Adipose tissue (tissue), 3 donors: ENCODE measurements at regions not wholly inside any gene's neighbourhood (a gene's known extent, or its start where the extent isn't known, plus 50 kb on each side); places are given as distances from the start of the nearest gene placed in this dataset.

Experiments
- H3K27ac ChIP-seq: one replicate; pipeline ENCODE4 v1.5.1; 2013; ENCODE audit warnings: low read depth, low read length
- WGBS, 3 donors: extraction: QIAGEN DNeasy Blood & Tissue Kit; methylation state at CpG; one replicate each; pipeline ENCODE4 v1.1.7; 2013; 5-methylcytosine and 5-hydroxymethylcytosine counted together
- donor health status: healthy with polysubstance abuse.
- donor health status: Bipolar disorder and iron deficiency.
- donor health status: healthy.

DNA sequence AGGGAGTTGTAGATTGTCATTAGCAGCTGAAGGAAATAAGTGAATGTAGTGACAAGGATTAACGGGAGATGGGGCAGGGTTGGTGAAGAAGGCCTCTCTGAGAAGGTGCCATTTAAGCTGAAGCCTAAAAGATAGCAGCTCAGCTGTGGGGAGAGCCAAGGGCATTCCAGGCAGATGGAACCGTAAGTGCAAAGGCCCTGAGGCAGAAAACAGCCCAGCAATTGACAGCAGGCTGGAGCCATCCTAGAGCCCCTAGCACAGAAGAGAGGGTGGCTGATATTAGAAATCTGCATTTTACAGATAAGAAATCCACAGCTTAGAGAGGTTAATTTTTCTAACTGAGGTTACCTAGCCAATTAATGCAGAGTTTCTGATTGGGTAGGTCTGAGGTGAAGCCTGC lies 374.5 kb upstream of the PROK2 start:
- H3K27ac ChIP-seq, result no peak overlapping the region
- 88 to 98% (median 97%) methylated on average over 2 of the region's 2 CpGs for WGBS, 3 donors

DNA sequence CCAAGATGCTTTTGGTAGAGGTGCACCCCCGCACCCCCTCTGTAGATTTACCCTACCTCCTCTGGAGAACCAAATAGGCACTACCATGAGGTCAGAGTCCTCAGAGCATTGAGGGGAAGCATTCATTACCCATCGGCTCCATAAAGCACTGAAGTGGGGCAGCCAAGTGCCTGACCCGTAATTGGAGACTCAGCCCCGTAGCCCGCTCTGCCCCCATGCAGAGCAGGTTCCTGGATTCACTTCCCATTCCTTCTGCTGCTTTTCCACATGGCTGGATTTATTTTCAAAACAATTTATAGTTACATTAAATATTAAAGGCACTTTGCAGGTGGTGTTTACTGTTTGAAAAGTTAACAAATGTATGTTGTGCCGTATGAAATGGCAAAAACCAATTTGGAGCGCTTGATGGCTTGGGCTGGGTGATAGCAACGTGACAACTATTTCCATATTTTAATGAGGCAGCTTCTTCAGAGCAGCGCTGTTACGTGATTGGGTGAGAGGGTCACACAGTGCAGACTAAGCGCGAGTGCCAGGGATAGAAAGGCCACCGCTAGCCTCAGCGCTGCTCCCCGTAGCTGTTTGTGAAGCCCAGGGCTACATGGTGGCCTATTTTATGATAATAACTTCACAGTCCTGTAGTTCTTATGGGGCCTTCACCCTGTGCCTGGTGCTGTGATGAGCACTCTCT lies 373.8 kb upstream of the PROK2 start:
- H3K27ac ChIP-seq, result no peak overlapping the region
- WGBS, 3 donors, result 94 to 96% (median 95%) methylated on average over 15 of the region's 15 CpGs

DNA sequence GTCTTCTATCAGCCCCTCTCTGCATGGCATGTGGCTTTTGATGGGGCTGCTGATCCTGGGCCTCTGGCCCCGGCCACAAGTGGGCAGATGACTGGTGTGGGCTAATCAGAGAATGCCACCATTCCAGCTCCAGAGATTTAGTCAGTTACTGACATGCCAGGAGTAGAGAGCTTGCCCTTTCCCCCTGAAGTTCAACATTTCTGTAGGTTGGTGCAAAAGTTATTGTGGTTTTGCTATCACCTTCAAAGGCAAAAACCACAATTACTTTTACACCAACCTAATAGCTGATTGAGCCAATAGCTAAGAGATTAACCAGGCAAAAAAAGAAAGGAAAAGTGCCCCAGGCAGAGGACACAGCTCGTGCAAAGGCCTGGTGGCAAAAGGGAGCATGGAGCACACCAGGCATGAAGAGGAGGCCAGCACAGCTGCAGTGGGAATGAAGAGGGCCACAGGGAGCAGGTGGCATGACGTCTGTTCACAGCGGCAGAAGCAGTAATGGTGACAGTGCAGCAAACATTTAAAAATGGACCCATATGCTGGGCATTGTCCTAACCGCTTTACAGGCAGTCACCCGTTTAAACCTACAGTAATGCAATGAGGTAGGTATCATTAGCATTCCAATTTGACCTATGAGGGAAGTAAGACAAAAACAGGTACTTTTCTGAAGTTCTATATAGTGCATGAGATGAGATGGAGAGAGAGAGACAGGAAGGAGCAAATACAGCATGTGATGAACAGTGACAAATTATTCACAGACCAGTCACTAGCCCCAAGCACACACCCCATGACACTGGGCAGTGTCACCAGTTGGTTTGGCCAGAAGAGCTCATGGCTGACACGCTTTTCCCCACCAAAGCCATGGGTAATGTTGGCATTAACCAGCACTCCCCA lies 373.0 kb upstream of the PROK2 start:
- no peak overlapping the region for H3K27ac ChIP-seq
- 90 to 95% (median 91%) methylated on average over 7 of the region's 7 CpGs for WGBS, 3 donors

DNA sequence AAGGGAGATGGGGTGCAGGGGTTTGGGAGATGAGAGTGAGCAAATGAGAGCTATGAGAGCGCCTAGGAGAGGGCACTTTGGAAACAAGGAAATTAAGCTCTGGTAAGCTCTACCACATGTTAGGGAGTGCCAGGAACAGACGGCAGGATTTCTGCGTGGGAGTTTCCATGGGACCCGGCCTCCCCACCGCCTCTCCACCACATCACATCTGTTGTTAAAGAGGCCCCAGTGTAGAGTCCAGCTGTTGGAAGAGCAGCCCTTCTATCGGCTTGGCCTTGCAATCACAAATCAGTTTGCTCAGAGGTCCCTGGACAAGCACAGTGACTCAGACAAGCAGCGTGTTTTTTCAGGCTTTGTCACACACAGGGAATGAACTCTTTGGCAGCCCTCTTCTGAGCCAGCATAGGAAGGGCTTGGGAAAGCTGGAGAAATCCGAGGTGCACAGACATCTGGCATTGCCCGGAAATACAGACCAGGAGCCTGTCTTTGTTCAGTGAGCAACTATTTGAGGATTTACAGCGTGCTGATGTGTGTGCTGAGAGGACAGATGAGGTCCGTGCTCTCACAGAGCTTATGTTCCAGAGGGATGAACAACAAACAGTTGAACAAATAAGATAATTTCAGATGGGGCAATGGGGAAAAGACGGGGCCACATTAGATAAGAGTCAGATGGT lies 370.6 kb upstream of the PROK2 start:
- 48 to 67% (median 52%) methylated on average over 12 of the region's 12 CpGs for WGBS, 3 donors

DNA sequence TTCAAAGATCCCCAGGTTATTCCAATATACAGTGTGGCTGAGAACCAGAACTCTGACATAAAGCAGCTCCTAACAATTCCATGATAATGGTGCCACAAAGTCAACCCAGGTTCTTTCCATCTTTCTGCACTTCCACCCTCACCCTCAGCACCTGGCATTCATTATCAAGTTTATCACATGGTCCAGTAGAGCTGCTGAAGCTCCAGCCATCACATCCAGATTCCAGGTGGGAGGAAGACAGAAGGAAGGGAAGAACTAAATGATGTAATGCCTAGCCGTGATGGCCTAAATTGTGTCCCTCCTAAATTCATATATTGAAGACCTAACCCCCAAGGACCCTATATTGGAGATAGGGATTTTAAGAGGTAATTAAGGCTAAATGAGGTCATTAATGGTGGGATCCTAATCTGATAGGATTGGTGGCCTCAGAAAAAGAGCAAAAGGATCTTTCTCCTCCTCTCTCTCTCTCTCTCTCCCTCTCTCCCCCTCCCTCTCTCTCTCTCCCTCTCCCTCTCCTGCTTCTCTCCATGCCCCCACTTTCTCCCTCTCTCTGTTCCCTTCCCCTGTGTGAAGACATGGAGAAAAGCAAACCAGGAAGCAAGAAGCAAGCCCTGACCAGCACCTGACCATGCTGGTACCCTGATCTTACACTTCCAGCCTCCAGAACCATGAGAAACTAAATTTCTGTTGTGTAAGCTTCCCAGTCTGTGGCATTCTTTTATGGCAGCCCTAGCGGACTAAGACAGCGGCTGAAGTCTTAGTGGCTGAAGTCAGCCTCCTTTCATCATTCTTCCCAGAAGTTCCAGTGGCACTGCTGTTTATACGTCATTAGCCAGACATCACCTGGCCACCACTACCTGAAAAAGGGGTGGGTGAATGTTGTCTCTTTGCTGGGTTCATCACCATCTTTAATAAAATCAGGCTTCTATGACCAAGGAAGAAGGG lies 369.7 kb upstream of the PROK2 start:
- 89 to 92% (median 90%) methylated on average over 4 of the region's 4 CpGs for WGBS, 3 donors
- H3K27ac ChIP-seq, result no peak overlapping the region

More for the DNA sequence above, 370.6 kb upstream of the PROK2 start:
- no peak overlapping the region for H3K27ac ChIP-seq

DNA sequence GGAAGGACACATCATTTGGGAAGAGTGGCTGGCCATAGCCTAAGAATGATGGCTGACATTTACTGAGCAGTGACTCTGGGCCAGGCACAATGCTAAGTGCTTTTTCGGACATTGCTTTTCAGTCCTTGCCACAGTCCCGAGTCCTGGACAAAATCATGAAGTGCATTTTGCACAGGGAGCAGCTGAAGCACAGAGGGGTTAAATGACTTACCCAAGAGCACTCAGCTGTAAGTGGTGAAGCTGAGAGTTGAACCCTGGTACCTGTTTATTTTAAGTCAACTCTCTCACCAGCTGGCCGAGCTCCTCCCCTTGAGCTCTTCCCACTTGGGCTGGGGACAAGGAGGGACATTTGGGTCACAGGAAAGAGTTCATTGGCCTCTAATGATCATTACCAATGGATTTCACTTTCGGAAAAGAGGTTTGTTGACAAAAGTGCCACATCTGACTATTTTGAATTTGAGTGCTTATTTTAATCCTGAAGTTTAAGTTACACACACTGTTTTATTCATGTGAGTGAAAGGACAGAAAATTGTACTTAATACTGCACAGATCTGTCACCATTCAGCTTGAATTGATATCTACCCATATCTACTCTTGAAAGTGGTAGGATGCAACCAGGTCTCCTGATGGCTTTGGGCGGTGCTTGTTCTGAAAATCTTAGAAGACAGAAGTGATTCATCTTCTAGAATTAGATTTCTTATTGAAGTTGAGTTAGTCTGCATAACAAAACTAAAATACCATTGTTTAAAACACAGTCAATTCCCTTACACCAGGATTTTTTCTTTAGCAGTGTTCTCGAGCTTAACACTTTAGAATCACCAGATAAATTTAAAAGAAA lies 368.7 kb upstream of the PROK2 start:
- no peak overlapping the region for H3K27ac ChIP-seq
- 85 to 90% (median 86%) methylated on average over 6 of the region's 6 CpGs for WGBS, 3 donors

DNA sequence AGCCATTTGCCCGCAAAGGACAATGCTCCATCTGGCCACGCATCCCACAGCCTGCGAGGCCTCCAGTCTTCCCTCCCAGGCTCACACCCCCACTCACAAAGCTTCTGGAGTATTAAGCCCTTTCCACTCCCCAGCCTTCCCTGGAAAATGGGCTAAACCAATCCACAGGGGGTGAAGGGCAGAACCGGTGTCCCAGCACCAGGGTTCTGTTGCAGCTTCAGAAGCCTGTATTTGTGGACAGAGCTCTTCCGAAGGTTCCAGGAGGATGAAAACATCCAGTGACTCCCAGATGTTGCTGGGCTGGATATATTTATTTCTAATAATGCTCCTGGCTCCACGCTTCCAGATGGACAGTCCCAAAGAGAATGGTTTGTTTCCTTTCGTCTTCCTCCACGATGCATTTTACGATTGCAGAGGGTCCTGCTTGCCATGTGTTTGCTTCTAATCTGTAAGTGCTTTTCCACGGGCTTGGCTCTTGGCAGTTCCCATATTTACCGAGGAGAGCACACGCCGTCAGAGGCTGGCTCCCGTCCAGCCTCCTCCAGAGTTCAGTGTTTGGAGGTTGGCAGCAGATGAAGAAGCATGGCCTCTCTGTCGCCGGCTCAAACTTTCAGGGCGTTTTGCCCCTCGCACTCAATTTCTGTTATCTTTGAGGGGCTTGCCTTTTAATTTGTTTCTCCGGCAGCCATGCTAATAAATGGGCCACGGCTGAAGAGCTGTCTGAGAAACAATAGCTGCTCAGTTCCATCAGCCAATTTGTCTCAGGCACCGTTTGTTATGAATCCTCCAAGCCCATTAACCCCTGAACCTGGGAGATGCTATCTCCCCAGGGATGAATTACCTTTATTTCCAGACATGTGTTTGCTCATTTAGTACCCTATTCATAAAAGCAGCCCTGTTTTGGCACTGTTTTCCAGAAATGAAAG lies 367.9 kb upstream of the PROK2 start:
- 14 to 33% (median 27%) methylated on average over 21 of the region's 21 CpGs for WGBS, 3 donors
- no peak overlapping the region for H3K27ac ChIP-seq

DNA sequence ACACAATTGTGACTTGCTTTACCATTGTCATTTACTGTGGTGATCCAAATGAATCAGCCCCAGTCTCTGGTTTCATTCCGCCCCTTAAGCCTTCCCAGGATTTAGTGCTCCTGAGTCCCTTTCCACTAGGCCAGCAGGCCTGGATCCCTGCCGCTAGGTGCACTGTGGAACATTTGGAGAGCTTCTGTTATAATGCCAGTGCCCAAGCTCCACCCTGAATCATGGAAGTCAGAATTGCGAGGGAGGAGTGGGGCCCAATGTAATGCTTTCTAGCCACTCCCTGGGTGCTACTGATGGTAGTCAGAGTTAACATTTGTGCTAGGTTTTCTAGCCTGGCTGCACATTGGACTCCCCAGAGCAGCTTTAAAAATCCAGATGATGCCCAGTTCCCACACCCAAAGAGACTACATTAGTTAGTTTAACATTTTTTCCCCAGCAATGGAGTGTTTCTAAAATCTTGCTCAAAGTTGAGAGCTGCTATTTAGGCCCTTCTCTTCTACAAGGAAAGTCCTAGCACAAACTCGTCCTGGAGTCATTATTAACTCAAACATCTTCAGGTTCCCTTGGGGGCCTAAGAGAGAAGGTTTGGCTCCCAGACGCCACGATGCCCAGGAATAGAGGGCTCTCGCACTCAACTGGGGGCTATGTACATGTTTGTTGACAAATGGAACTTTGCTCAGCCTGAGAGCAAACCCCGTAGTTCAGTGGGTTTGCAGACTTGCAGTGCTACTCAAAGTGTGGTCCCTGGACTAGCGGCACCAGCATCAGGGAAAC lies 366.7 kb upstream of the PROK2 start:
- 82 to 95% (median 90%) methylated on average over 9 of the region's 9 CpGs for WGBS, 3 donors
- H3K27ac ChIP-seq, result no peak overlapping the region

DNA sequence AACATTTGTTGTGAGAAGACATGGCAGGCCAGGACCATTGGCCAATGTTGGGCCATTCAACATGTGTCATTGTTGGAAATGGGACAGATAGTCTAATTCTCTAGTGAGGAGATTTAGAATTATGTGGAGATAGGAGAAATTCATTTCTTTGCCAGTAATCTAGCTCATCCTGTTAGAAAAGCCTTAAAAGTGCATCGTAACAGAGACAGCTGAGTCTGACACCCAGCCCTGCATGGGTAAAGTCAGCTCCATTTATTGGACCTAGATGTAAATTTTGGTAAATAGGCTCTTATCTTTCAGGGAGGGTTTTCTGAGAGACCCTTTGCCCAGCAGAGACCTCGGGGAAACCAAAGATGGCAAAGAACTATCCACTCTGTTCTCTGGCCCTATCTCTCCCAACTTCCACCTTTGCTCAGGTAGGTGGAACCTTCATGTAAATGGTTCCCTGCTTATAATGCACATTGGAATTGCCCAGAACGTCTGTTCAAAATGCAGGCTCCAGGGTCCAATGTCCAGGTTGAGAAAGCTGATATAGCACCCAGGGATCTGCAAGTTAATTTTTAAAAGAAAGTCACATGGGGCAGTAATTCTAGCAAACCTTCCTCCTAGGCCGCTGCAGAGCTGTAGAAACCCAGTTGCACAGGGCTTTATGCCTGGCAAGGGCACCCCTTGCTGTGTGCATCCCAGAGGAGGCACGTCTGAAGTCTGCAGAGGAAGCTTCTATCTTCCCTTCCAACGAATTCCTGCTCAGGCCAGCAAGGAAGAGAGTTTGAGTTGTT lies 365.9 kb upstream of the PROK2 start:
- no peak overlapping the region for H3K27ac ChIP-seq
- WGBS, 3 donors, result 40 to 86% (median 85%) methylated on average over 6 of the region's 6 CpGs

DNA sequence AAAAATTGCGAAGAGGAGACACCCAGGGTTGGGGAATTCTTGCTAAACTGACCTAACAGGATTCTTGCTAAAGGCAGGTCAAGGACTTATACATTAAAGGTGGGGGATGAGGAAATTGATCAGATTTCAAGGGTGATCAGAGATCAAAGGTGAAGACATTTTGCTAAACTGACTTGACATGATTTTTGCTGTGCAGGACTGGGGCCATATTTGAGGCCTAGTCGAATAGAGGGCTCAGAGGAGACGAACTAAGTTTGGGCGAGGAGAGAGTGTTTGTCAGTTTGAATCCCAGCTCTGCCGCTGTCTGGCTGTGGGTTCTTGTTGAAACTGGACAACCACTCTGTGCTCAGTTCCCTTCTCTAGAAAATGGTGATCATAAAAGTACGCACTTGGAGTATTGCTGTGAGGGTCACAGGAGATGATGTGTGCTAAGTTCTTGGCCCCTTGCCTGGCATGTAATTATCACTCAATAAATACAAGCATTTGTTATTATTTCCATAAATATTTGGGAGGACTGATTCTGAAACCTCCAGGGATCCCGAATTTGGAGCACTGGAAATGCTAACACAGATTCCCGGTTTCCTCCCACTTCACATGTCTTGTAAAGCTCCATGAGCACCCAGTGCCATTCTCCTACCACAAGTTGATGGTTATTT lies 364.8 kb upstream of the PROK2 start:
- no peak overlapping the region for H3K27ac ChIP-seq
- 90 to 94% (median 93%) methylated on average over 8 of the region's 8 CpGs for whole genome bisulfite sequencing, 3 donors

DNA sequence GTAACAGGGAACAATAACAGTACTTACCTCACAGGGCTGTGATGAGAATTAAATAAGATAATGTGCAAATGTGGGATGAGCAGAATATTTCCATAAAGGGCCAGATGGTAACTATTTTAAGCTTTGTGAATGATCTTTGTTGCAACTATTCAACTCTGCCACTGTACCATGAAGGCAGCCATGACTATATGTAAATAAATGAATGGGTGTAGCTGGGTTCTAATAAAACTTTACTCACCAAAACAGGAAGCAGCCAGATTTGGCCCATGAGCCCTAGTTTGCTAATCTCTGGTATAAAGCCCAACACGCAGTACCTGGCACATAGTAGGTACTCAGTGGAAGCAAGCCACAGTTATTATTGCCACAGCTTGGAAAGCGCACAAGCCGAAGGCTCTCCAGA lies 362.7 kb upstream of the PROK2 start:
- 97 to 100% (median 97%) methylated on average over 3 of the region's 3 CpGs for whole genome bisulfite sequencing, 3 donors
- H3K27ac ChIP-seq, result no peak overlapping the region

DNA sequence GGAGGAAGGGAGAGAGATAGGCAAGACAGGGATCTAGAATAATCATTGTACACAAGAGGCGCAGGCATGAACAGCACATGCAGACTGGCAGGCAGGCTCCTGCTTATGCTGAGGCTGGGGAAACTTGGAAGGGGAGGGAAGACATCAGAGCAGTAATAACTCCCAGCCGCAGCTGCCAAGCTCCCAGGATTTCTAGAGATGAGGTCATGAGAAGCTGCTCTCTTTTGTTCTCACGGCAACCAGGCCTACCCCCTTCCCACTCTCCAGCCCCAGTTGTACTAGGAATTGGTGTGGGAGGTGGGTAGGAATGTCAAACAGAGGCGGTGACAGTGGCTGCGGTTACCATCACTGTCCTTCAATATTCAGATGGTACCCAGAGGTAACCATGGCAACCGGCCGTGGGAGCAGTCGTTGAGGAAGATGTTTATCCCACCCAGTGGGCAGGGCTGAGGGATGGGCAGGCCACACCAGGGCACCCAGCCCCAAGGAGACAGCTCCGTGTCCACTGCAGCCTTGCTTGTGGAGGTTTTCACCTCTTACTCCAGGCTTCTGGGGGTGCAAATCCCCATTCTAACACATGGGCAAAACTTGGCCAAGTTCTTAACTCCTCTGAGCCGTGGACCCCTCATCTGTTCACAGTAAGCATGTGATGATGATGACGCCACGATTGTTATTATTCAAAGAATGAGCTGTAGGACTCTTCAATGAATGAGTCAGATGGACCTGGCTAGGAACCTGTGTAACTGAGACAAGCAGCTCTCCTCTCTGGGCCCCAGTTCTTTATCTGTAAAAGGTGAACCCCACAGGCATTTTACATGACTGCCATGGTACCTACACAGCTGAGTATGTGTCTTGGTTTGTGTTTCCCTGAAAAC lies 360.8 kb upstream of the PROK2 start:
- 68 to 81% (median 74%) methylated on average over 12 of the region's 12 CpGs for WGBS, 3 donors

DNA sequence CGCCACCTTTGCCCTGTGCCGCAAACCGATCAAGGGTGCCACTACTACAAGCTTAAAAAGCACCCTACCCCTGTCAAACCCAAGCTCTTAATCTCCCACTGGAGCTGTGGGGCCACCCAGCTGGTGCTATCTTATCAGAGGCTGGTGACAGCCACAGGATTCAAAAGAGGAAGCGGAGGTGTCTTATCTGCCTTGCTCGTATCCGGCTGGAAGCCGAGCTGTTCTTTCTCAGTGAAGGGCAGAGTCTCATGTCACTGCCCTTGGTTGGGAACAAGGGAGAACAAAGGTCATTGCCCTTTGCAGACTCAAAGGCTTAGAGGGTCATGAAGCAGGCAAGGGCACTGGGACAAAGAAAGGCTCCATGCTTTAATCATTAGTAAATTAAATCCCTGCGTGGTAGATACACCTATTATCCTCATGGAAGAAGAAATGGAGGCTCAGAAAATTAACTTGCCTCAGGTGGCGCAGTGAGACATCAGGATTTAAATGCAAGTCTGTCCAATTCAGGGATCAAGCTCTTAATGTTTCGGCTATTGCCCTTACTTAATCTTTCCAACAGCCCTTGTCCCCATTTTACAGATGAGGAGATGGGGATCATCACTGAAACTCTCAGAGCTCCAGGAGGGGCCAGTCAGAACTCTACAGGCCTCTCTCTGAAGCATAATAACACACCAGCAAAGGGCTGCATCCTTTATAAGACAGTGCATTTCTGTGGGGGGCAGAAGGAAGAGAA lies 360.0 kb upstream of the PROK2 start:
- no peak overlapping the region for H3K27ac ChIP-seq
- WGBS, 3 donors, result 49 to 62% (median 50%) methylated on average over 10 of the region's 10 CpGs

More for the DNA sequence above, 360.8 kb upstream of the PROK2 start:
- H3K27ac ChIP-seq, result no peak overlapping the region
